Left ventricle myocardium superior (tissue), 1 donor: ENCODE measurements at regions not wholly inside any gene's neighbourhood (a gene's known extent, or its start where the extent isn't known, plus 50 kb on each side); places are given as distances from the start of the nearest gene placed in this dataset.

Experiments
- ATAC-seq: fragments of 200-7000 bp; cut with Tn5 transposase; one replicate; pipeline ENCODE4 v1.9.1; 2020; ENCODE audit warnings: mild to moderate bottlenecking, moderate library complexity
- DNase-seq: peaks from one replicate; pipeline ENCODE4 v3.0.0-alpha.2; 2020
- intact Hi-C: fragments of 100-400 bp; cut with micrococcal nuclease; formaldehyde crosslinking; loops from one replicate; pipeline ENCODE4 v1.11.0; 2022
- donor health status: DM: no; HTN: yes; CAD: no; lungs with severe emphysema.

GRCh38 chr17:73799096-73799495, 154.9 kb upstream of the SDK2 start:
- ATAC-seq (no peak), DNase-seq (no peak)
- intact Hi-C loops: no loop called here

DNA sequence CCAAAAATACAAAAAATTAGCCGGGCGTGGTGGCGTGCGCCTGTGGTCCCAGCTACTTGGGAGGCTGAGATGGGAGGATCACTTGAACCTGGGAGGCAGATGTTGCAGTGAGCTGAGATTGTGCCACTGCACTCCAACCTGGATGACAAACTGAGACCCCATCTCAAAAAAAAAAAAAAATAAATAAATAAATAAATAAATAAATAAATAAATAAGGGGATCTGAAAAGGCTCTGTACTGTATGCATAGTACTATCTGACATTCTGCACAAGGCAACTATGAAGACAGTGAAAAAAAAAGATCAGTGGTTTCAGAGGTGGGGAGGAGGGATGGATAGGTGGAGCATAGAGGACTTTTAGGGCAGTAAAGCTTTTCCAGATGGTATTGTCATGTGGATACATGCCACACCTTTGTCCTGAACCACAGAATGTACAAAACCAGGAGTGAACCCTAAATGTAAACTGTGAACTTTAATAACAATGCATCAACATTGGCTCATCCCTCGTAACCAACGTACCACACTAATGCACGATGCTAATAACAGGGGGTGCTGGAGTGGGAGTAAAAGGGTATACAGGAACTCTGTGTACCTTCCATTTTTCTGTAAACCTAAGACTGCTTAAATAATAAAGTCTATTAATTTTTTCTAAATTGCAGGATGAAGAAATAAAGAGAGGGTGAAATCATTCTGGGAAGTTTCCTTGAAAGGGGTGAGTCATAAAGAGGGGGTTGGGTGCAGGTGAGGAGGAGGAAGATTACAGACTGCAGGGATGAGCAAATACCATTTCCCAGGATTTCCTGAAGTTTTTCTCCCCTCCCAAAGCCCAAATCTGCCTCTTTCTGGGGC, 155.8 kb upstream of the SDK2 start:
- no peak for ATAC-seq
- intact Hi-C loops: no loop called here
- no peak for DNase-seq

GRCh38 chr17:73800893-73801292, 156.6 kb upstream of the SDK2 start:
- intact Hi-C loops: no loop called here
- ATAC-seq: no peak

GRCh38 chr17:73801455-73802100, 157.3 kb upstream of the SDK2 start:
- DNase-seq (no peak), ATAC-seq (no peak)
- intact Hi-C loops: no loop called here

More at GRCh38 chr17:73800893-73801292, 156.6 kb upstream of the SDK2 start:
- DNase-seq: no peak

GRCh38 chr17:73802314-73802713, 158.1 kb upstream of the SDK2 start:
- intact Hi-C loops: no loop called here
- DNase-seq (no peak), ATAC-seq (no peak)

DNA sequence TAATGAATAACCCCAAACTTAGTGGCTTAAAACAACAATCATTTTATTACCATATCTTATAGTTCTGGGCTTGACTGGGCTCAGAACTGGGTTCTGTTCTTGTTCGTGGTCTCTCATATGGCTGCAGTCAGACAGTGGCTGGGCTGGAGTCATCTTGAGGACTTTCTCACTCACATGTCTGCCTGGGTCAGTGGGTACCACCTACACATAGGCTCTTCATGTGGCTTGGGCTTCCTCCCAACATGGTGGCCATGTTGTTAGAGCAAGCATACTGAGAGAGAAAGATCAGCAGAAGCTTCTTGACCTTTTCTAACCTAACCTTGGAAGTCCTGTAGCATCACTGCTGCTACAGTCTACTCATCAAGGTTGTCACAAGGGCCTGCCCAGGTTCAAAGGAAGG, 158.6 kb upstream of the SDK2 start:
- ATAC-seq (no peak), DNase-seq (no peak)
- intact Hi-C loops: no loop called here

GRCh38 chr17:73803964-73804435, 159.8 kb upstream of the SDK2 start:
- DNase-seq (no peak), ATAC-seq (no peak)
- intact Hi-C loops: no loop called here

DNA sequence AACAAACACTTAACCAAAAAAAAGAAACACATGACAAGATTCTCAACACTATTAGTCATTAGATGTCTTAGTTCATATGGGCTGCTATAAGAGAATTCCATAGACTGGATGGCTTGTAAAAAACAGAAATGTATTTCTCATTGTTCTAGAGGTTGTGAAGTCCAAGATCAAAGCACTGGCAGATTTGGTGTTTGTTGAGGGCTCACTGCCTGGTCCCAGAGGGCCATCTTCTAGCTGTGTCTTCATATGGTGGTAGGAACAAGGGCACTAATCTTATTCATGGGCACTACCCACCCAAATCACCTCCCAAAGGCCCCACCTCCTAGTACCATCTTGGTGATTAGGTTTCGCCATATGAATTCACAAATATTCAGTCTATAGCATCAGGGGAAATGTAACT, 162.5 kb upstream of the SDK2 start:
- DNase-seq (no peak), ATAC-seq (no peak)
- intact Hi-C loops: no loop called here

DNA sequence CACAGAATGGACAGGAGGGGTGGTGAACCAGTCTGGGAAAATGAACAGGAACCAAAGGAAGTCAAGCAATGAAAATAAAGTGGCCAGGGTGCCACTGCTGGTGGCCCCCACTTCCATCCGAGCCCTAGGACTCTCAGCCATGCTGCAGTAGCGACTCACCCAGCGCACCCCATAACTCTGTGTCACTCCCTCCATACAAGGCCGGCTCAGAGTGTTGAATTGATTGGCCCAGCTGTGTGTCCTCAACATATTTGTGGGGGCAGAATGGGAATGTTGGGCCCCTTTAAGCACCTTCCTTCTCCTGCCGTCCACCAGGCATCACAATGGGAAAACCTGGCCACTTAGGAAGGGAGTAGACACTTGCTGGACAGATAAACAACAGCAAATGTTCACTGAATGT, 169.0 kb upstream of the SDK2 start:
- intact Hi-C loops: no loop called here
- DNase-seq: no peak
- no peak for ATAC-seq

DNA sequence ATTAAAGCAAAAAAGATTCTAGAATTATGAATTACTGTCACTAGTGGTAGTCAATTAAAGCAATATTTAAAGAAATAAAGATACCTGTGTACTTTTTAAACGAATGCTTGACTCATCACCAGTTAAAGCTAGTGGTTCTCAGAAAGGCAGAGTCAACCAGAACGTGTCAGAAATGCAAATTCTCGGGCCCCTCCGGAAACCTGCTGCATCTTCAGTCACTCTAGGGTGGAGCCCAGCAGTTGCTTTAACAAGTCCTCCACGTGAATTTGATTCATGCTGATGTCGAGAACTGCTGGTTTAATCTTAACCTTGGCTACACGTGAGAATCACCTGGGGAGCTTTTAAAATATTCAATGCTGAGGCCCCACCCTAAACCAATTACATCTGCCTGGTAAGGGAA, 169.8 kb upstream of the SDK2 start:
- ATAC-seq: no peak
- intact Hi-C loops: no loop called here

GRCh38 chr17:73815474-73815873, 171.2 kb upstream of the SDK2 start:
- DNase-seq (no peak), ATAC-seq (no peak)
- intact Hi-C loops: no loop called here

More for the DNA sequence above, 169.8 kb upstream of the SDK2 start:
- no peak for DNase-seq

DNA sequence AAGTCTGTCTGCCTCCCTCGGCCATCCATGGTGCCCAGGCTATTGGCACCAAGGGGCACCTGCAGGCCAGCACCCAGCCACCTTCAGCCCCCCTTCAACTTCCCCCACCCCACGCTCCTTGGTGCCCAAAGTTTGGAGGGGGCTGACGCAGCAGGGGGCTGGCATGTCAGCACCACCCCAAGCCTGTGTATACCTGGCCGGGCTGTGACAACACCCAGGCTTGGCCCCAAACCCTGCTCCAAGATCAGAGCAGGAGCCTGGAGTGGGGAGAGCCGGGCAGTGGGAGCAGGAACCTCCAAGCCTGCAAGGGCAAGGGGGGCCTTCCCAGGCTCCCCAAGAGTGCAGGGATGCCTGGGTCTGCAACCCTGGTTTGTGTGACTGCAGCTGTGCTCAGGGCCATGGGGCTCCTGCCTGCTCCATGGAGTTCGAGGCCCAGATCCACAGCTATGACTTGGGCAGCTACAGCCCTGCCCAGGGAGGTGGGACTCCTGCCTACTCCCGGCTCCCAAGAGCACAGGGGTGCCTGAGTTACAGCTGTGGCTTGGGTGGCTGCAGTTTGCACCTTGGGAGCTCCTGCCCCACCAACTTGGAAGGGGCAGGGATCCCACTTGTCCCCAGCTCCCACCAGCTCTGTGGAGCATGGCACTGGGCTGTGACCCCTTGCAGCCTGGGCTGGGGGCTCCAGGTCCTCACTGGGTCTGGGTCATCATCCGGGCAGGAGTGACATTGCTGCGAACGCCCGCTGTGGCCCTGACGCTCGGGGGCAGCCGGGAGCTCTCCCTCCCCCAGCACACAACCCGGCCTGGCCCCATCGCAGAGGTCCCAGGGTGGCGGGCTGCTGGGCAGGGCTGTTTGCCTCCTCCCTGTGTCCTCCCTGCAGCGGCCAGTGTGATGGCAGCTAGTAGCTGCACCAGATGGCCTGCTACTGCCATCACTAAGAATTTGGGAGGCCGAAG, 175.5 kb upstream of the SDK2 start:
- no peak for ATAC-seq
- intact Hi-C loops: no loop called here
- DNase-seq: no peak

DNA sequence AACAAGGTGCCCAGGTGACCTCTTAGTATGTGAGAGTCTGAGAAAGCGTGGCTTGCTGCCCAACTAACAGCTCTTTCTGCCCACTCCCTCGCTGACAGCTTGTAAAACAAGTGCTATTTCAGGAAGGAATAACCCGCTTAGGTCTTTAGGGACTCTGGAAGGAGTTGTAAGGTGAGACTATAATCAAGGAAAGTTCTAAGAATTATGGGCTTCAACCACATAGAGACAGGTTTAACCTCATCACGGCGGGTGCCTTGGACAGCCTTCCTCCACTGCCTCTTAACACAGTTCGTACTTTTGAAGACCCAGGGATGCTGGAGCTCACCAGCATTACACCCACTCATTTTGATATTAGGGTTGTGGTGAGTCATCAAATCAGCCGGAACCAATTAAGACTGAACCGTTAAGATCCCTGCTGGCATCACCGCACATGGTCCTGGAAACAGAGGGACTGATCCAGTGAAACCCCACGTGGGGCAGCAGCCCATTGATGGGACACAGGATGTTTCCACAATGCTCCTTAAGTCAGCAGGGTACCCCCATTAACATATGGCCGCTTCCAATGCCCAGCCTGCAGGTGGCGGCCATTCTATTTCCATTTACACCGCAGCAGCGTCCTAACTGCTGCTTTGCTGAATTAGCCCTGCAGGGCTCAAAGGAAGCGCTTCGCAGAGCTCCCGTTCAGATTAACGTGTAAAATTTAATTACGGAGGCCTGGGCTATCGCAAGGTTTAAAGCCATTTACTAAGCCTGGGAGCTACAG, 176.6 kb upstream of the SDK2 start:
- ATAC-seq: no peak
- DNase-seq: no peak
- intact Hi-C loops: no loop called here

DNA sequence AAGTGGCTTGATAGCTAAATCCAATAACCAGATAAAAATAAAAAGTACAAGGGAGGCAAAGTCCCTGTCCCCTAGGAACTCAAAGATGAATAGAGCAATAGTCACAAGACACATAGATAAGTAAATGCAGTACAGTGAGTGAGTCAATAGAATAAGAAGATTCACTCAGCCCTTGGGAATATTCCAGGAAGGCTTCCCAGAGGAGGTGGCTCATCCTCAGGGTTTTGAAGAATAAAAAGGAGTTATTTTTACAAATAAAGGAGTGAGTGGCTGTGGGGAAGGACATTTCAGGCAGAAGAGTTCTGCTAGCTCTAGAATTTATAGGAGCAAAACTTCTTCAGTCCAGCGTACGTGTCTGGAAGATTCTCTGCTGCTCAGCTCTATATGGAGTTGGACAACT, 177.4 kb upstream of the SDK2 start:
- intact Hi-C loops: no loop called here

DNA sequence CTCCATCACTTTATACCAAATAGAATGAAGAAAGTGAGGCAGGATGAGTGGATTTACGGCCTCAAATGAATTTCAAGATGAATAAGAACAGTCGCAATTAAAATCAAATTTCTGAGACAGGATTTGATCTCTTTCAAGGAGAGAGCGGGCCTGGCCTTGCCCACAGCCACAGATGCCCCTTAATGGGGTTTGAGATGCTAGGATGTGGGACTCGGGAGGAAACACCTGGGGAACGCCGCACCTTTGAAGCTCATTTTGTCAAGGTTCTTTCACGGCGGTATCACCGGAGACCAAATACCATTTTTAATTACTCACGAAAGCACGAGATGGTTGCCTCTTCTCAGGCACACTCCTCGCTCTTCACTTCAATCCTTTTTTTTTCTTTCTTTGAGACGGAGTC, 178.1 kb upstream of the SDK2 start:
- intact Hi-C loops: no loop called here
- DNase-seq (no peak), ATAC-seq (no peak)

More for the DNA sequence above, 177.4 kb upstream of the SDK2 start:
- ATAC-seq (no peak), DNase-seq (no peak)

- DNase-seq (no peak), ATAC-seq (no peak)
- intact Hi-C loops: no loop called here
Measured at GRCh38 chr17:73823684-73824083, 179.4 kb upstream of the SDK2 start.

GRCh38 chr17:73824321-73824720, 180.1 kb upstream of the SDK2 start:
- intact Hi-C loops: no loop called here
- DNase-seq (no peak), ATAC-seq (no peak)

- no peak for DNase-seq
- intact Hi-C loops: no loop called here
- no peak for ATAC-seq
Measured at GRCh38 chr17:73826181-73826871, 182.1 kb upstream of the SDK2 start.

- intact Hi-C loops: no loop called here
- ATAC-seq (no peak), DNase-seq (no peak)
Measured at GRCh38 chr17:73826872-73827228, 182.6 kb upstream of the SDK2 start.
